PC-3 (cell line): ENCODE measurements at regions not wholly inside any gene's neighbourhood (a gene's known extent, or its start where the extent isn't known, plus 50 kb on each side); places are given as distances from the start of the nearest gene placed in this dataset.

Experiments used
- EZH2 ChIP-seq: fragments of 300-600 bp; sonication (generic); IDR thresholded peaks from one replicate; pipeline ENCODE4 v1.6.1; 2017; ENCODE audit warnings: antibody characterized with exemption, mild to moderate bottlenecking, low read length; ENCODE audit not compliant: unreplicated experiment
- EZH2phosphoT487 ChIP-seq: fragments of 300-600 bp; sonication (generic); IDR thresholded peaks from 2 replicates; pipeline ENCODE4 v1.6.1; 2018; ENCODE audit warnings: mild to moderate bottlenecking, antibody characterized with exemption, low read length, borderline replicate concordance
- TF ChIP-seq, protein P1 (sequence below): fragments of 300-600 bp; sonication (generic); conservative IDR thresholded peaks from 2 replicates; pipeline ENCODE4 v1.5.1; 2017; ENCODE audit warnings: antibody characterized with exemption, low read depth, mild to moderate bottlenecking, low read length

DNA sequence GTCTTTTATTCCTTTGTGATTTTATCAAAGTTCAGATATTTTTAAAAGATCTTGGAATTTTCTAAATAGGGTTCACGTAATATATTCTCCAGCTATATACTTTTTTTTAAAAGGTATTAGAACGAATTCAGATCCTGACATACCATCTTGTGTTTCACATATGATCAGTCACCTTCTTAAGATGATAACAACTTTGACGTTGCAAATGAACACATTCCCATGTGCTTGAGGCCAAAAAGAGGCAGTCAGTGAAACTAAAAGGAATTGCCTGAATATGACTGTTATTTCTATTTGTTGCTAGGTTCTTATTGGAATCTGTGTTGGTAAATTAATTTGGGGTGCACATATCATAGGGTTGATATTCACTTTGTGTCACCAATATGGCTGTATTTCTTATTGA is 310.1 kb downstream of the MDFIC start:
- TF ChIP-seq, protein P1, sequence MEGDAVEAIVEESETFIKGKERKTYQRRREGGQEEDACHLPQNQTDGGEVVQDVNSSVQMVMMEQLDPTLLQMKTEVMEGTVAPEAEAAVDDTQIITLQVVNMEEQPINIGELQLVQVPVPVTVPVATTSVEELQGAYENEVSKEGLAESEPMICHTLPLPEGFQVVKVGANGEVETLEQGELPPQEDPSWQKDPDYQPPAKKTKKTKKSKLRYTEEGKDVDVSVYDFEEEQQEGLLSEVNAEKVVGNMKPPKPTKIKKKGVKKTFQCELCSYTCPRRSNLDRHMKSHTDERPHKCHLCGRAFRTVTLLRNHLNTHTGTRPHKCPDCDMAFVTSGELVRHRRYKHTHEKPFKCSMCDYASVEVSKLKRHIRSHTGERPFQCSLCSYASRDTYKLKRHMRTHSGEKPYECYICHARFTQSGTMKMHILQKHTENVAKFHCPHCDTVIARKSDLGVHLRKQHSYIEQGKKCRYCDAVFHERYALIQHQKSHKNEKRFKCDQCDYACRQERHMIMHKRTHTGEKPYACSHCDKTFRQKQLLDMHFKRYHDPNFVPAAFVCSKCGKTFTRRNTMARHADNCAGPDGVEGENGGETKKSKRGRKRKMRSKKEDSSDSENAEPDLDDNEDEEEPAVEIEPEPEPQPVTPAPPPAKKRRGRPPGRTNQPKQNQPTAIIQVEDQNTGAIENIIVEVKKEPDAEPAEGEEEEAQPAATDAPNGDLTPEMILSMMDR: no peak
- TF ChIP-seq EZH2: no peak
- no peak for TF ChIP-seq EZH2phosphoT487
